ENCODE measurements at regions not wholly inside any gene's neighbourhood (a gene's known extent, or its start where the extent isn't known, plus 50 kb on each side); places are given as distances from the start of the nearest gene placed in this dataset.

DNA sequence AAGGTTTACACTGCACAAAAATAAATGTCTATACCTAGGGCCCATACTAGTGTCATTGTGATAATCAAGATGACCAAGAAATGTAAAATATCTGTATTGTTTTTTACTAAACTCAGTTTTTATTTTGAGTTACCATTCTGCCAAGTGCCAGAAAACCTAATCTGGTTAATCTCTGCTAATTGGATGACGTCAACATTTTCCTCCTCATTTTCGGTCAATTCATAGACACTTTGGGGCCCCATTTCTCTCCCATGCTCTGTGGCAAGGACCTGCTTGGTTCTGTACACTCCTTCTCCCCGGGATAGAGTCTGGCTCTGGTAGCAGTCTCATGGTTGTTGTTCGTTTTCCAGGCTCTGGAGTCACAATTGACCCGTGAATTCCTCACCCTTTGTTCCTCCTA, 186.5 kb upstream of the TCF4 start:
- TF ChIP-seq, protein P1, sequence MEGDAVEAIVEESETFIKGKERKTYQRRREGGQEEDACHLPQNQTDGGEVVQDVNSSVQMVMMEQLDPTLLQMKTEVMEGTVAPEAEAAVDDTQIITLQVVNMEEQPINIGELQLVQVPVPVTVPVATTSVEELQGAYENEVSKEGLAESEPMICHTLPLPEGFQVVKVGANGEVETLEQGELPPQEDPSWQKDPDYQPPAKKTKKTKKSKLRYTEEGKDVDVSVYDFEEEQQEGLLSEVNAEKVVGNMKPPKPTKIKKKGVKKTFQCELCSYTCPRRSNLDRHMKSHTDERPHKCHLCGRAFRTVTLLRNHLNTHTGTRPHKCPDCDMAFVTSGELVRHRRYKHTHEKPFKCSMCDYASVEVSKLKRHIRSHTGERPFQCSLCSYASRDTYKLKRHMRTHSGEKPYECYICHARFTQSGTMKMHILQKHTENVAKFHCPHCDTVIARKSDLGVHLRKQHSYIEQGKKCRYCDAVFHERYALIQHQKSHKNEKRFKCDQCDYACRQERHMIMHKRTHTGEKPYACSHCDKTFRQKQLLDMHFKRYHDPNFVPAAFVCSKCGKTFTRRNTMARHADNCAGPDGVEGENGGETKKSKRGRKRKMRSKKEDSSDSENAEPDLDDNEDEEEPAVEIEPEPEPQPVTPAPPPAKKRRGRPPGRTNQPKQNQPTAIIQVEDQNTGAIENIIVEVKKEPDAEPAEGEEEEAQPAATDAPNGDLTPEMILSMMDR (IDR thresholded peaks at IDR 0.05): no peak
- no peak for TF ChIP-seq POLR2A (IDR thresholded peaks at IDR 0.05)
- TF ChIP-seq POLR2AphosphoS5 (IDR thresholded peaks at IDR 0.05): no peak
- no peak for TF ChIP-seq EP300 (IDR thresholded peaks at IDR 0.05)
